Erythroblast (primary cell): ENCODE measurements at regions not wholly inside any gene's neighbourhood (a gene's known extent, or its start where the extent isn't known, plus 50 kb on each side); places are given as distances from the start of the nearest gene placed in this dataset.
"Not testable (repeated sequence)": the region's sequence is repeated elsewhere in the genome, so short reads cannot be mapped to it uniquely, and the experiment has no call there.

Experiments used
- DNase-seq, 2 experiments: peaks; one replicate each; lab custom pipeline; 2025; lab: John Stamatoyannopoulos, UW
- GATA1 ChIP-seq: IDR thresholded peaks from 2 replicates; pipeline ENCODE4 v1.6.1; 2011; ENCODE audit warnings: low read depth, mild to moderate bottlenecking, control low read depth, low read length, moderate library complexity
- POLR2A ChIP-seq: IDR thresholded peaks from 2 replicates; pipeline ENCODE4 v1.6.1; 2011; ENCODE audit warnings: mild to moderate bottlenecking, low read length

DNA sequence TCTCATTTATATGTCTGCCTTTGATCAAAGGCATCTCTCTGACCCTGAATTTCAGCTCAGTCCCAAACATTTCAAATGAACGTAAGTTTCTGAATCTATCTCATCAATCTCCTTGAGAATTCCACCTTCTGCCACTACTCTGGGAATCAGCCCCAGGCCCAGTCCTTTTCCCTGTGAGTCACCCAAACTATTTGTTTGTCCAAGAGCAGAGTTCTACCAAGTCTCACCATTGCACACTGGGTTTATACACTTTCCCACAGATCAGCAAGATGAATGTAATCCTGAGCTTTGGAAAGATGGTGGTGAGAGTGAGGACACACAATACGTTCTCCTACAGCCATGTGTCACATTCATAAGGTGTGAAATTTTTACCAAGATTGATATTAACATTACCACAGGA, 251.3 kb upstream of the VWC2 start:
- no peak for DNase-seq
- no peak for TF ChIP-seq GATA1
- no peak for TF ChIP-seq POLR2A

DNA sequence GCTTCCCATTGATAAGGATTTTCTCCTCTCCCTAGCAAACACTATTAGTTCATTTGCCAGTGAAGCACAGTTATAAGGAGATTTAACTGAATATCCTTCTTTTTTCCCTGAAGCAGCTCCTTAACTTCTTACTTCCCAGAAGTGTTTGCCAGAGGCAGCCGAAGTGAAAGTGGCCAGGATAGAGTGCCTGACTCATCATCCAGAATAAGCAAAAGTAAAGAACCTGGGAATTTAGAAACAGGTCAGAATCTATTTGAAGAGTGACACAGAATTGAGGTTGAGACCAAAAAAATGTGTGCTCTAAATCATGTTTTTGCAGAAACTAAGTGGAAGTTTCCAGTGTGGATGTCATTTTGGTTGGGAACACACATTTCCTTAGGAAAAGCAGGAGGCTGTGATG, 249.6 kb upstream of the VWC2 start:
- TF ChIP-seq POLR2A (no peak), GATA1 (no peak)
- DNase-seq, result no peak

DNA sequence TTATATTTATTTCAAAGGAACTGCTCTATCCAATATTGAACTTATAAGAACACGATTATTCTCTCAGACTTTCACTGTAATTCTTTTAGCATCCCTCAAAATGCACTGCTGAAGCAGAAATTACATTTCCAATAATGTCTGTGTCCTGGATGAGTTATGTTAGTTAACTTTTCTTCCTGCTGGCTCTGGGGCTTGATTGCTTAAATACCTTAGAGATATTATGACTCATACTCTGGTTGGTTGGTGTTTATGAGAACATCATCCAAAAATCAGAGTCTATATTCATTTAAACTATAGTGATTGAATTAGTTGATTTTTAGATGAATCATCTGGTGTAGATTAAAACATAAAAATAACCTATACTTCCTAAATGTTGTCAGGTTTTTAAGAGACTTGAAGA, 246.3 kb upstream of the VWC2 start:
- no peak for DNase-seq
- TF ChIP-seq GATA1, result no peak
- TF ChIP-seq POLR2A, result no peak

DNA sequence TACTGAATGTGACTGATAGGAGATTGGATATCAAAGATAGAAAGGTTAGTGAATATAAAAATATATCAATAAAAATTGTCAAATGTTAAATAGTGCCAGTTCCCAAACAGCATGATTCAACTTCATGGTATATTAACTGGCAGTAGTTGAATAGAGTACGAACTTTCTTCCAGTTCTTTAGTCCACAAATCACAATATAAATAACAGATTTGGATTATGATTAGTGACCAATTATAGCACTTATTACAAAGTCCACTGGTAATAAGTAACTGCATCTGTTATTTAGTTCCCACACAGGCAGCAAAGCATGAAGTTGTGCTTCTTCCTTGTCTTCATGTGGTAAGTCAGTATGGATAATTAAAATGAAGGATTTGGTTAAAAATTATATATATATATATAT, 243.0 kb upstream of the VWC2 start:
- no peak for DNase-seq
- TF ChIP-seq POLR2A, result no peak
- no peak for TF ChIP-seq GATA1

DNA sequence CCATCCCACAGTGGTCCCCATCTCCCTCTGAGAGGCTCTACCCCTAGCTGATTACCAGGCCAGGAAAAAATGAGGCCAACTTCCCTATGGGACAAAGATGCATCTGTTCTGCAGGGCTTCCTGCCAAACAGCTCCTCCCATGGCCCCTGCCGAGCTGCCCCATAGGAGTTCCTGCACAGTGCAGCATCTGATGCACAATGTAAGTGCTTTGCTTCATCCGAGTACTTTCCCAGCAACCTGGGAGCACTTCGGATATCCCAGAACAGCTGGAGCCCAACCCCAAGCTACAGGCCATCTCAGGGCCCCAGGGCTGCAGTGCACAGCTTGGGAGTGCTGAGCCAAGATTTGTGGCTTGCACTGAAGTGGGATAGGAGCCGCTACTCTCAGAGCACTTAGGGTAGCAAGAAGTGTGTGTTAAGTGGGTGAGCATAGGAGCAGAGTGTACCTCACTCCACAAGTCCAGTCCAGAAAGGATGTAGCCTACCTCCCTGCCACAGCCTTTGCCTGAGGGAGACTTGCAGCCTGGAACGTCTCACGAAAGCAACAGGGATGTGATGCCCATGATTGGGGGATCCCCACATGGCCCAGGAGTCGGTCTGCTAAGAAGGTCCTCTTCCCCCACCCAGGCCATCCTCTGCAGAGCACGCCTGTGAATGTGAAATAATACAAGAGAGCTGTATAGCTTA, 209.6 kb upstream of the VWC2 start:
- no peak for DNase-seq
- TF ChIP-seq POLR2A (no peak), GATA1 (no peak)

DNA sequence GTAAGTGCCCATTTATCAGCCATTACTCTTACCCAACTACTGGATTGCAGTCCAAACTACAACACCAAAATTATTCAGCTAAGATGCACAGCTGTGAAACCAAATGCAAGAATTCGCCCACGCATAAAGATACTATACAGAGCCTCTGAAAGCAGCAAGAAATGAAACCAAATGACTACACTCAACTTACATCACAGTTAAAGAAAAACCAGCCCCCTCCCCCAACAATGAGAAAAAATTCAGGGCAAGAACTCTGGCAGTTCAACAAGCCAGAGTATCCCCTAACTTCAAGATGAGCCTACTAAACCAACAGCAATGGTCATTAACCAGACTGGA, 209.1 kb upstream of the VWC2 start:
- TF ChIP-seq GATA1, result no peak
- TF ChIP-seq POLR2A, result no peak
- no peak for DNase-seq

DNA sequence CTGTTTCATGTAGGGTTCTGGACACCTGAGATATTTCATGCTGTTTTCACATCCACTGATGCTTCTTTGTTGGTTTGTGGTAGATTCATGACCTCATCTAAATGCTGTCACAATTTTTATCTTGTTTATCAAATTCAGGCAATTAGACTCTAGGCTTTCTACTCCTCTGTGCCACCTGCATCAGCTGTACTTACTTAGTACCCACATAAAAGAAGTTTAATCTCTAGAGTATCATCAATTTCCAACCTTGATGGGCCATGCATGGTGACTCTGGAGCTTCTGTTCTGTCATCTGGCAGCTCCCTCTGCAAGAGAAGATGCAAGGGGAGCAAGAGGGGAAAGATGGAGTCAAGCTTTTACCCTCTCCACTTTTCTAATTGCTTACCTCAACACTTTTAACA, 195.9 kb upstream of the VWC2 start:
- no peak for TF ChIP-seq POLR2A
- no peak for TF ChIP-seq GATA1
- no peak for DNase-seq

DNA sequence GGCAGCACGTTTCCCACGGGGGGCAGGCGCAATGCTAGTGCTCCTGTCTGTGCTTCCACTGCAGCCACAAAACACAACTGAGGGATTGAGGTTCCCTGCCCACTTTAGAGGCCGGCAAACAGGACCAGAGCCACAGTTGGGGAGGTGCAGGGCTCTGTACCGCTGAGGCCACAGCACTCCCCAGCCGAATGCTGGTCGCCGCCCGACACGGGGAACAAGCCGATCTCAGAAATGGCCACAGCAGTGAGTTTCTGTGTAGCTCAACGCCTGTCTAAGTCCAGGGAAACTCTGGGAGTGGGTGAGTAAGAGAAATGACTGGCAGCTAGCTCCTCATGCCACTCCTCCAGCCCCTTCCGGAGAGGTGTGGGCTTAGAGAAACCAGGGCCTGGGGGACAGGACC, 194.0 kb upstream of the VWC2 start:
- TF ChIP-seq POLR2A, result no peak
- DNase-seq, result no peak

DNA sequence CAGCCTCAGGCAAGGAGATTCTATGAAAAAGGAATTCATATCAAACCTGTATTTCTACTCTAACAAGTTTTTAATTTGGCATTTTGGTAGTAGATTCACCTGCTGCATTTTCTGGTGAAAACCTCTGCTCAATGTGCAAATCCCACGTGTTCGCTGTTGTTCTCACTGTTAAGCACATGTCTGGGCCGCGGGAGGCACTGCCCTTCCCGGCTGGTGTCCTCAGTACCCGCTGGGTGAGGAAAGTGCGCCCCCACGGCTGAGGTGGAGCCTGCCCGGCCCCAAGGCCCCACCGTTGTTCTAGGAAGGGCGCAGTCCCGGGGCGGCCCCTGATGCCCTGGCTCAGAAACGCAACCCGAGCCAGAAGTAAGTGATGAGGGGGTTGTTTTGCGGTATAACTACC, 193.4 kb upstream of the VWC2 start:
- no peak for DNase-seq
- TF ChIP-seq GATA1, result no peak
- TF ChIP-seq POLR2A, result no peak

DNA sequence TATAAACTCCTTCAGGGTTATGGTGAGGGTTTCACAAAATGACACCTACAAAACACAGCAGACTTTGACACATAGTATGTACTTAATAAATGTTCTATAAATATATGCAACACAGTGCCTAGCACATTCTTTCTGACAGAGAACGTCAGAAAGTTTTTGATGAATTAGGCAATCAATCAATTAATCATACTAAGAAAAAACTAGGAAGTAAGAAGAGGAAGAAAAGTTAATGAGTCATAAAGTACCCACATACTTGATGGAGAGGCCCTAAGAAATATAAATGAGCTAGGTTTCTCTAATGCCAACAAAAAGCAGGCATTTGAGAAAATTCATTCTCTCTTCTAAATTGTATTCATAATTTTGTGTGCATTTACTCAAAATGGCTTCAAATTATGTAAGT, 192.7 kb upstream of the VWC2 start:
- TF ChIP-seq POLR2A (no peak), GATA1 (no peak)
- no peak for DNase-seq

DNA sequence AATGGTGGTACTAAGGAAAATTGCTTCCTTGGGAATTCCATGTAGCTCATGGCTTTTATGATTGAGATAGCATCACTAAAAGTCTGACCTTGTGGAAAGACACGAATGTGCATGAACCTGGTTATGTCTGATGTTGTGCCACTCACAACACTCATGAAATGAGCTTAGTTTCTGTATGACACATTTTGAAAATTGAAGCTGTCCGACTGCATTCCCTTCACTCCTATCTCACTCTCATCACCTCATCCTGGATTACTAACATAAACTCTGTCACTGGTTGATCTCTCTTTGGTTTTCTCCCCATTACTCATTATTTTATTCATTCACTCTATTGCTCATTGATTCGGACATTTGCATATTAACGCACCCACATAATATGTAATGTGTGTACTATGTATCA, 190.0 kb upstream of the VWC2 start:
- TF ChIP-seq GATA1, result no peak
- no peak for TF ChIP-seq POLR2A
- no peak for DNase-seq

DNA sequence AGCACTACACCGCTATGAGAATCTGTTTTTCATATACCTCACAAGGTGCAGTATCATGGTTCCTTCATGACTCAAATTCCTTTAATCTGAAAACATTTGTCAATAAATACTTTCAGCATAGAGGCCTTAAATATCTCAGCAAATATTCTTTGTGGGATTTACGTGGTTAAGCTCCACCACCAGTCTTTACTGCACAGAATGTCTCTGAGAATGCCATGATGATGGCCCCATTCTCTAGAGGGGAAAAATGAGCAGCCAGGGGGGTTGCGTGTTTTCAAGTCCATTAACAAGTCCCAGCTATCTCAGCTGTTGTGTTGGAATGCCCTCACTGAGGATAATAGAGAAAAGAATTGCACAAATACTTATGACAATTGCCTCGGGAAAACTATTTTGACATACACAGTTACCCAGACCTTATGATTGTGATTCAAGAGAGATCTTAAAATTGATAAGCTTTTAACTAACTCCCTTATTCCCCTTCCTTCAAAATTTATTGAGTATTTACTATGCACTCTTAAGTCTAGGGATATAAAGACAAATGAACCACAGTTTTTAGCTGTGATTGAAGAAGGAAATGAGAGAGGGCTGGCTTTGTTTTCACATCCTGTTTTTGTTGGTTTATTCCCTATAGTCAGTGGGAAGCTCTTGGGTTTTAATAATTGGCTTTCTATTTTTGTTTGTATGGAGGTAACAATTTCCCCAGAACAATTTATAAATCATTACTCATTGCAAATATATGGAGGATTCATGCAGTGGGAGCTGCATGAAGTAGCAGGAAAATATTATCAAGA, 176.5 kb upstream of the VWC2 start:
- no peak for TF ChIP-seq GATA1
- TF ChIP-seq POLR2A, result no peak
- no peak for DNase-seq

DNA sequence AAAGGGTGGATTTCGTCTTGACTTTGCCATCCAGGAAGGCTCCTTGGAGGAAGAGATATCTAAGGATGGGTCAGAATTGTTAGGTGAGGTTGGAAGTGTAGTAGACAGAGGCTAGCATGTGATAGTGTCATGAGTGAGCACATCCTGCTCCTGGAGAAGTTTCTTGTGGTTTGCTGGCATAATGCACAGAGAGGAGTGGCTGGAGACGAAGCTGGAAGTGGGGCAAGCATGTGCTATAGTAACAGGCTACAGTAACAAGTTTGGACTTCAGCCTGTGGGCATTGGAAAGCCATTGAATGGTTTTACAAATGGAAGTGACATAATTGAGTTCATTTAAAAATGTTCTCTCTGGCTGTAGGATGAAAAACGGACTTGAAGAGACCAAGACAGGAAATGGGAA, 175.6 kb upstream of the VWC2 start:
- DNase-seq, result no peak

DNA sequence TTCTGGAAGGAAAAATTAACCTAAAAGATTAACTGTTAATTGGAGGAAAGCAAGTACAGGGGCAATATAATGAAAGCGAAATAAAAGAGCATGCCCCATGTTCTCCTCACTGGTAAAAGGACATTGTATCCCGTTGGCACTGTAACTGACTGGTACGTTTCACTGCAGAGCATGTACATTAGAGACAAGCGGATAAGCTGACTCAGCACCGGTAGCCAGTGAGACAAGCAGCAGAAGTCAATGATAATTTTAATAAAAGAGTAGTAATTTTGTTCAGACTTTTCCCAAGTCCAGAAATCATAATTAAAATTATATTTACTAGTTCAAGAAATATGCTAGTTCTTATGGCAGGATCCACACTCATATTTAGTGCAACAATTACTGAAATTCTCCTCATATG, 161.5 kb upstream of the VWC2 start:
- TF ChIP-seq POLR2A, result no peak
- no peak for TF ChIP-seq GATA1
- DNase-seq, result no peak

More for the DNA sequence above, 175.6 kb upstream of the VWC2 start:
- TF ChIP-seq GATA1 (no peak), POLR2A (no peak)

DNA sequence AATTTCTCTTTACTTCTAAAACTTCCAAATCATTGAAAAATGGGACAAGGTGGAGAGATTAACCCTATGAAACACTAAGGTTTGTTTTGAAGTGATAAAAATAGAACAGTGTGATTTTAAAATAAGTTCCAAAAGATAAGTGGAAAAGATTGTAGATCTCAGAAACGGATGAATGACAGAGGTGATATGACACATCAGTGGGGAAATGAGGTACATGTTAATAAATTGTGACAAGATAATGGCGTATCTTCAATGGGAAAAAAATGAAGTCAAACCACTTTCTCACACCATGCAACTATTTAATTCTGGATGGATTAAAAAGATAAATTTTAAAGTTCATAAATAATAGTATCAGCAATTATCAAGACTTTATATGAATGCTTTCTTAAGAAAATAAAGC, 159.7 kb upstream of the VWC2 start:
- no peak for DNase-seq
- TF ChIP-seq POLR2A, result no peak
- no peak for TF ChIP-seq GATA1

DNA sequence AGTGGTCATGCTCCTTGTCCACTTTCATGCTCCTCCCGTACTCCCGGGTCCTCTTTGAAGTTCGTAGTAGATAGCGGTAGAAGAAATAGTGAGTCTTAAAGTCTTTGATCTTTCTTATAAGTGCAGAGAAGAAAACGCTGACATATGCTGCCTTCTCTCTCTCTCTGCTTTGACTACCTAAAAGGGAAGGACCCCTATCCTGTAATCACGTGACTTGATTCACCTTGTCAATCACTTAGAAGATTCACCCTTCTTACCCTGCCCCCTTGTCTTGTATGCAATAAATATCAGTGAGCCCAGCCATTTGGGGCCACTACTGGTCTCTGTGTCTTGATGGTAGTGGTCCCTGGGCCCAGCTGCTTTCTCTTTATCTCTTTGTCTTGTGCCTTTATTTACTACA, 158.5 kb upstream of the VWC2 start:
- not testable (repeated sequence) for DNase-seq
